ENCODE measurements at regions not wholly inside any gene's neighbourhood (a gene's known extent, or its start where the extent isn't known, plus 50 kb on each side); places are given as distances from the start of the nearest gene placed in this dataset.

- FAIRE-seq (no peak), ATAC-seq (no peak), DNase-seq (ENCODE audit: low spot score) (no peak)
- Histone ChIP-seq H3K4me2 (ENCODE audit: low read depth, low read length) (no peak overlapping the region), H3K4me1 (ENCODE audit: insufficient read depth, low read length) (no peaks in the 10 kb centered on the region), H3K79me2 (ENCODE audit: insufficient read depth, low read length) (no peaks in the 10 kb centered on the region), H4K20me1 (ENCODE audit: insufficient read depth, low read length) (no peaks in the 10 kb centered on the region), H3K4me3 (replicated peaks in 1 of 3; ENCODE audit: insufficient read depth in 1 of 3, low read depth in 2 of 3, low read length in 3 of 3) (no peak overlapping the region), H3K27ac (ENCODE audit: extremely low read length, insufficient read depth, low read length) (no peak overlapping the region), H2AFZ (ENCODE audit: low read length) (no peak overlapping the region), H3K27me3 (ENCODE audit: control insufficient read depth in 1 of 2, insufficient read depth in 2 of 2, low read length in 2 of 2) (peaks cover 0 to 4% of the 10 kb centered on the region in 2 experiments; a peak in 2 of 5 replicates), H3K9ac (ENCODE audit: insufficient read depth, low read depth, low read length) (no peak overlapping the region), H3K36me3 (replicated peaks in 1 of 2; ENCODE audit: control insufficient read depth in 1 of 2, insufficient read depth in 2 of 2, low read length in 2 of 2) (no peaks in the 10 kb centered on the region), H3K9me3 (ENCODE audit: low read length) (no peaks in the 10 kb centered on the region)
- 3% methylated on average over 5 of the region's 5 CpGs for whole genome bisulfite sequencing (ENCODE audit: low lambda C conversion rate)
- intact Hi-C loops (cut with micrococcal nuclease; ENCODE audit: unreplicated experiment) (no loop called here), in situ Hi-C loops (cut with HindIII; ENCODE audit: extremely low pct_ligation_motif_present, low pct_unique_long_range_greater_than_20kb) (no loop called here)
- BruUV-seq (replicated peaks) = no TSS peak
- ChIA-PET POLR2A (no interaction called here), CTCF (ENCODE audit: low intra/inter-chr PET ratio, low total read pairs) (no interaction called here)
- TF ChIP-seq FIP1L1 (IDR thresholded peaks at IDR 0.05; ENCODE audit: borderline replicate concordance, insufficient read depth, low read depth, low read length) (no peak), CHD4 (IDR thresholded peaks at IDR 0.05; ENCODE audit: borderline replicate concordance, low read length) (no peak), CHD2 (IDR thresholded peaks at IDR 0.05; ENCODE audit: low read depth, low read length) (no peak), PHF5A (CRISPR knock-in tag; IDR thresholded peaks at IDR 0.05; ENCODE audit: low read depth, unreplicated experiment) (no peak), ZNF225 (CRISPR knock-in tag; IDR thresholded peaks at IDR 0.05) (no peak), PHB2 (IDR thresholded peaks at IDR 0.05; ENCODE audit: partially characterized antibody) (no peak), HNF1B (CRISPR knock-in tag; IDR thresholded peaks at IDR 0.05) (no peak), ZNF44 (CRISPR knock-in tag; IDR thresholded peaks at IDR 0.05) (no peak), BRF2 (CRISPR knock-in tag; IDR thresholded peaks at IDR 0.05) (no peak), ATF1 (CRISPR knock-in tag; IDR thresholded peaks at IDR 0.05) (no peak), POLR2G (IDR thresholded peaks at IDR 0.05; ENCODE audit: low read depth, low read length) (no peak)
Observed at GRCh38 chr9:108074900-108075299, 585.3 kb upstream of the KLF4 start.

Measured in HepG2 (cell line).